Right atrium auricular region (tissue), 2 donors: ENCODE measurements at regions not wholly inside any gene's neighbourhood (a gene's known extent, or its start where the extent isn't known, plus 50 kb on each side); places are given as distances from the start of the nearest gene placed in this dataset.

Experiments used
- DNase-seq: peaks from one replicate; pipeline ENCODE4 v3.0.0-alpha.2; 2019; ENCODE audit warnings: low spot score
- H3K27ac ChIP-seq, 2 donors: fragments of 200-600 bp; sonication (generic); 1 replicate in 1 of 2; 2 replicates in 1 of 2; pipeline ENCODE4 v1.5.1; 2016 to 2019
- H3K27me3 ChIP-seq, 2 donors: fragments of 200-600 bp; sonication (generic); one replicate each; pipeline versions ENCODE4 v1.5.1 to v1.6.0; 2017 to 2019
- H3K36me3 ChIP-seq: fragments of 200-600 bp; sonication (generic); one replicate; pipeline ENCODE4 v1.5.1; 2016
- H3K4me1 ChIP-seq, 2 donors: fragments of 200-600 bp; sonication (generic); one replicate each; pipeline versions ENCODE4 v1.5.1 to v1.6.0; 2017 to 2019
- H3K4me3 ChIP-seq, 2 donors: fragments of 200-600 bp; sonication (generic); 1 replicate in 1 of 2; 2 replicates in 1 of 2; pipeline ENCODE4 v1.5.1; 2017 to 2019; ENCODE audit warnings: mild to moderate bottlenecking in 1 of 2, moderate library complexity in 1 of 2
- H3K9me3 ChIP-seq, 2 donors: fragments of 200-600 bp; sonication (generic); one replicate each; pipeline ENCODE4 v1.5.1; 2019
- TF ChIP-seq, protein P1 (sequence below), 2 donors: fragments of 200-600 bp; sonication (generic); IDR thresholded peaks; one replicate each; pipeline ENCODE4 v1.5.1; 2019; ENCODE audit warnings: antibody characterized with exemption in 2 of 2

DNA sequence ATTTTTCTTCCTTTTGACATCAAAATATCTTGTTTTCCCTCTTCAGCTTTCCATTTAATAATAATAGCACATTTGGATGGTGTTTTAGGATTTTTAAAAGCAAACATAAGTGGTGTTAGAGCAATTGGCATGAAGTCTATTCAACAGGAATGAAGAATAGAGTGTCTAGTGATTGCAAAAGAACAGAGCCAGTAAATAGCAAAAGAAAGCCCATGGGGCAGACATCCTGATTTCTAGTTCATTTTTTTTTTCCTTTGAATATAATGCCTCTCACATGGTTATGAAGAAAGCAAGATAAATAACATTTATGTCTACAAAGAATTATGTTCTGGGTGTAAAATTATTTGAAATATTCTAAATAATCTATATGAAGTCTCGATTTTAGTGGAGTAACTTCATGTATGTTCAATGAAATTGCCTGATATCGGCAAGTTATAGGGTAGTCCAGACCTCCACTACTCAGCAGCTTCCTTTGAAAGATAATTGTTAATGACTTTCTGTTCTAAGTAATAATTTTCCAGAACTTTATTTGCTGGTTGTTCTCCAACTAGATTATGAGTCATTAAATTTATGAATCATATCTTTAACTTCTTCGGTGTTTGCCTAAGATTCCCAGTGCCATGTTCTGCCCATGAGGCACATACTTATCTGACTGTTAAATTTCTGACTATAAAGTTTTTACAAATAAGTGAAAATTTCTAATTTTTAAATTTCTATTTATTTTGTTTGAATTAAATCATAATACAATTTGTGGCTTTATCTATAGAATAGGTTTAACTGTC, 587.9 kb downstream of the TLL1 start:
- TF ChIP-seq, protein P1, sequence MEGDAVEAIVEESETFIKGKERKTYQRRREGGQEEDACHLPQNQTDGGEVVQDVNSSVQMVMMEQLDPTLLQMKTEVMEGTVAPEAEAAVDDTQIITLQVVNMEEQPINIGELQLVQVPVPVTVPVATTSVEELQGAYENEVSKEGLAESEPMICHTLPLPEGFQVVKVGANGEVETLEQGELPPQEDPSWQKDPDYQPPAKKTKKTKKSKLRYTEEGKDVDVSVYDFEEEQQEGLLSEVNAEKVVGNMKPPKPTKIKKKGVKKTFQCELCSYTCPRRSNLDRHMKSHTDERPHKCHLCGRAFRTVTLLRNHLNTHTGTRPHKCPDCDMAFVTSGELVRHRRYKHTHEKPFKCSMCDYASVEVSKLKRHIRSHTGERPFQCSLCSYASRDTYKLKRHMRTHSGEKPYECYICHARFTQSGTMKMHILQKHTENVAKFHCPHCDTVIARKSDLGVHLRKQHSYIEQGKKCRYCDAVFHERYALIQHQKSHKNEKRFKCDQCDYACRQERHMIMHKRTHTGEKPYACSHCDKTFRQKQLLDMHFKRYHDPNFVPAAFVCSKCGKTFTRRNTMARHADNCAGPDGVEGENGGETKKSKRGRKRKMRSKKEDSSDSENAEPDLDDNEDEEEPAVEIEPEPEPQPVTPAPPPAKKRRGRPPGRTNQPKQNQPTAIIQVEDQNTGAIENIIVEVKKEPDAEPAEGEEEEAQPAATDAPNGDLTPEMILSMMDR (IDR thresholded peaks at IDR 0.05): no peak
- H3K27ac ChIP-seq: no peak overlapping the region
- DNase-seq: no peak

DNA sequence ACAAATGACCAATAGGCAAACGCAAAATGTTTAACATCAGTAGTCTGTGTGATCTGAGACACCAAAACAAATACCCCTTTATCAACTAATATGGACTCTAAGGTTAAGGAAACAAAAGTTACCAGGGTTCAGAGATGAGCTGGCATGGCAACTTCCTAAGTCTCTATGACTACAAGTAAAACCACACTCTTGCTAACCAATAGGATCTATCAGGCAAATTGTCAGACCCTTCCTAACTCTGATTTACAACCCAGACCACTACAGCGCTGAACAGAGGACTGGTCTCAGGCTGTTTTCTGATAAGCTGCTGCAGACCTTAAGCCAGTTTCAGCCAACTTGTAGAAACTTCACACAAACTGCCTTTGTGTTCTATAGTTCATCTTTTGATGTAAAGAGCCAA, 608.0 kb downstream of the TLL1 start:
- no peak overlapping the region for H3K27ac ChIP-seq
- no peaks in the 10 kb centered on the region for H3K27me3 ChIP-seq
- no peak overlapping the region for H3K4me3 ChIP-seq
- H3K4me1 ChIP-seq: no peaks in the 10 kb centered on the region
- H3K36me3 ChIP-seq: no peaks in the 10 kb centered on the region
- no peaks in the 10 kb centered on the region for H3K9me3 ChIP-seq
- TF ChIP-seq, protein P1 (IDR thresholded peaks at IDR 0.05): no peak
- DNase-seq: no peak

More for the DNA sequence above, 587.9 kb downstream of the TLL1 start:
- Histone ChIP-seq H3K36me3 (no peaks in the 10 kb centered on the region), H3K4me3 (no peak overlapping the region), H3K27me3 (no peaks in the 10 kb centered on the region), H3K9me3 (peaks cover 0 to 3% of the 10 kb centered on the region in 2 donors), H3K4me1 (no peaks in the 10 kb centered on the region)

DNA sequence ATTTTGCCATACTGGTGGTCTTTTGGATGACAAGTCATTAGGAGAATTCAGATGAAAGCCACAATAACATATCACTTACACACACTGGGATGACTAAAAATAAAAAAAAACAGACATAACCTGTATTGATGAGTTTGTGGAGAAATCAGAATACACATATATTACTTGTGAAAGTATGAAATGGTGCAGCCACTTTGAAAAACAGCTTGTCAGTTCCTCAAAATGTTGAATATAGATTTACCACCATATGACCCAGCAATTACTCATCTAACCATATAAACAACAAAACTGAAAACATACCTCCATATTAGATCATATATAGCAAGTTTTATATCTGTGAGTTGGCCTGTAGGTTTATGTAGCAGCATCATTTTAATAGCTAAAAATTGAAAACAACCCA, 608.7 kb downstream of the TLL1 start:
- TF ChIP-seq, protein P1 (IDR thresholded peaks at IDR 0.05): no peak
- Histone ChIP-seq H3K27me3 (no peaks in the 10 kb centered on the region), H3K4me3 (no peak overlapping the region), H3K36me3 (no peaks in the 10 kb centered on the region), H3K27ac (no peak overlapping the region), H3K9me3 (no peaks in the 10 kb centered on the region), H3K4me1 (no peaks in the 10 kb centered on the region)
- no peak for DNase-seq

DNA sequence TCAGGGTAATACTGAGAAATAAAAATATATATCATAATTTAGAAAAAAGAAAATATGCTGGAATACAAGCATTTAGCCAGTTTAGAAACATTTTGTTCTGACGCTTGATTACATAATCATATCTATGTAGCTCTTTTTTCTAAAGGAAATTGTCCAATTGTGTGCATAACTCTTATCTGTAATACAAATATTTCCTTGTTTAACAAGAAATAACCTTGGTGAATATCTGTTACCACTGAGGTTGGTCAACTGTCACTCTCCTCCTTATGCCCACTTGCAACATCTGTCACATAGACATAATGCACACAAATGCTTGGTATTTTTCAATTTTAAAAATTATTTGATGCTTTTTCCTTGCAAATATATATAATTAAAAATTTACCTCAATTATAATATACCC, 609.7 kb downstream of the TLL1 start:
- Histone ChIP-seq H3K4me3 (no peak overlapping the region), H3K9me3 (no peaks in the 10 kb centered on the region), H3K27ac (no peak overlapping the region), H3K36me3 (no peaks in the 10 kb centered on the region), H3K4me1 (no peaks in the 10 kb centered on the region), H3K27me3 (no peaks in the 10 kb centered on the region)
- TF ChIP-seq, protein P1 (IDR thresholded peaks at IDR 0.05): no peak
- no peak for DNase-seq

DNA sequence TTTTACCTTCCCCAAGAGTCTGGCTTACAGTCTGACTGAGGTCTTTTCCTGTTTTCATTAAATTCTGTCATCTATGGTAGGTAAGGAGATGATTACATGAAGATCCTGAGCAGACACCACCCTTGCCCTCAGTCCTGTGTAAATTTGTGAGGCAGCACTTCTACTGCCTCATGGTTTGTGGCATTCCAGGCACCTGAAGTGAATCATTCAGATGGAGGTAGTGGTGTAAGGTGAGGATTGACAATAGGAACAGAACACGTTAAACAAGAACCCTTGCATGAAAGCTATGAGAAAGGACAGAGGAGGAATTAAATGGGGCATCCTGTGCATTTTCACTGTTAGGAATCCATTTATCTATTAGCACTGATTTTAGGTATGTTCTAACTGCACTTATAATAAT, 618.6 kb downstream of the TLL1 start:
- no peaks in the 10 kb centered on the region for H3K36me3 ChIP-seq
- no peak overlapping the region for H3K4me3 ChIP-seq
- no peak overlapping the region for H3K27ac ChIP-seq
- no peaks in the 10 kb centered on the region for H3K27me3 ChIP-seq
- no peaks in the 10 kb centered on the region for H3K4me1 ChIP-seq
- TF ChIP-seq, protein P1 (IDR thresholded peaks at IDR 0.05): no peak
- DNase-seq: no peak
- no peaks in the 10 kb centered on the region for H3K9me3 ChIP-seq

DNA sequence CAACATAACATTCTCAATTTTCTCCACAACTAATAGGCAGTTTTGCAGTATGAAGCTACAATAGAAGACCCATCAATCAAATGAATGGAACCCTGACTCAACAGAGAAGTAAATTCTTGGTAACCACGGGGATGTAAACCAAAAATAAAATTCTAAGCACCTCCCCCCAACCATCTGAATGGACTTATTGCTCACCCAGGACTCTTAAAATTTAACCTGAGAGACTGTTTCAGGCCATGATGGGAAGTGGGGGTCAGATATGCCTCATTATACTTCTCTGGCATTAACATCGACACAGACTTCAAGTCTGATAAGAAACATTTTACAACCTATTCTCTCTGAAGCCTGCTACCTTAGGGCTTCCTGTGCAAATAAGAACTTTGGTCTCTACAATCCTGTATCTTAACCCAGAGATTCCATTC, 620.9 kb downstream of the TLL1 start:
- Histone ChIP-seq H3K36me3 (no peaks in the 10 kb centered on the region), H3K9me3 (no peaks in the 10 kb centered on the region), H3K4me3 (no peak overlapping the region), H3K4me1 (no peaks in the 10 kb centered on the region), H3K27ac (no peak overlapping the region), H3K27me3 (no peaks in the 10 kb centered on the region)
- TF ChIP-seq, protein P1 (IDR thresholded peaks at IDR 0.05): no peak
- DNase-seq: no peak
